ENCODE measurements at regions not wholly inside any gene's neighbourhood (a gene's known extent, or its start where the extent isn't known, plus 50 kb on each side); places are given as distances from the start of the nearest gene placed in this dataset.

DNA sequence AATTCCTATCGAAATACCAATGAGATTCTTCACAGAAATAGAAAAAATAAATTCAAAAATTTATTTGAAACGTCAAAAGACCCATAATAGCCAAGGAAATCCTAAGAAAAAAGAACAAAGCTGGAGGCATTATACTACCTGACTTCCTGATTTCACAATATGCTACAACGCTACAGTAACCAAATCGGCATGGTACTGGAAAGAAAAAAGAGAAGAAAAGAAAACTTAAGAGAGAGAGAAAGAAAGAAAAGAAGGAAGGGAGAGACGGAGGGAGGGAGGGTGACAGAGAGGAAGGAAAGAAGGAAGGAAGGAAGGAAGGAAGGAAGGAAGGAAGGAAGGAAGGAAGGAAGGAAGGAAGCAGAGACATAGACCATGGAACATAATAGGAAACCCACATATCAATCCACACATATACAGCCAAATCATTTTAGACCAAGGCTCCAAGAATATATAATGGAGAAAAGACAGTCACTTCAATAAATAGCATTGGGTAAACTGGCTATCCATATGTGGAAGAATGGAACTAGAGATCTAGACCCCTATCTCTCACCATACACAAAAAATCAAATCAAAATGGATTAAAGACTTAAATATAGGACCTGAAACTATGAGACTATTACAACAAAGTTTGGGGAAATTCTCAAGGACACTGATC, 118.6 kb upstream of the CNTN4 start:
- intact Hi-C loops (cut with DNase I), result no loop called here
- no peak for ATAC-seq (ENCODE audit: poor library complexity)
- DNase-seq, result no peak

DNA sequence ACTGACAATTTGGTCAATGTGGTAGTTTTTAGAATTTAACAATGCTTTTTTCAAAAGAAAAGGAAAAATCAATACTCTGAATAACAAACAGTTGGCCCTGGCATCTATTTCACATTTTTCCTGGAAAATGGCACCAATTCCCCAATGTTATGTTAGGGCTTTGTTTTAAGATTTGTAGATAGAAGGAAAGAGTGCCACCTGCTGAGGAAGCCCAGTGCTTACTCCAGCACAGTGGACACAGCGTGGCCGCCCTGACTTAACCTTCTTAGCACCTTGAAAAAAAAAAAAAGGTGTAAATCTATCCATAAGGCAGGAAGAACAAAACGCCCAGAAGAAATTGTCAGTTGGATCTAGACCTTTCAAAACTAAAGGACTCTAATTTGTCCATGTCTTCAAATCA, 110.7 kb upstream of the CNTN4 start:
- ATAC-seq (ENCODE audit: poor library complexity) (no peak), DNase-seq (no peak)
- intact Hi-C loops (cut with DNase I), result no loop called here

DNA sequence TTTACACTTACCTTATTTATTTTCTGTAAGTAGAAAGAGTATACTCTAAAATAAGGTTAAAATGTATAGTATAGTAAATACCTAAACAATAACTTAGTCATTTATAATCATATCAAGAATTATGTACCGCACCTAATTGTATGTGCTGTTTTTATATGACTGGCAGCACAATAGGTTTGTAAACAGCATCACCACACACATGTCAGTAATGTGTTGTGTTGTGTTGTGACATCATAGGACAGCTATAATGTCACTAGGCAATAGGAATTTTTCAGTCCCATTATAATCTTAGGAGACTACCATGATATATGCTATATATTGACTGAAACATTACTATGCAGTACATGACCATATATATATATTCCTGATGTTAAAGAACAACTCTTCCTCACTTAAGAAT, 99.9 kb upstream of the CNTN4 start:
- intact Hi-C loops (cut with DNase I), result no loop called here
- ATAC-seq (ENCODE audit: poor library complexity) (no peak), DNase-seq (no peak)

DNA sequence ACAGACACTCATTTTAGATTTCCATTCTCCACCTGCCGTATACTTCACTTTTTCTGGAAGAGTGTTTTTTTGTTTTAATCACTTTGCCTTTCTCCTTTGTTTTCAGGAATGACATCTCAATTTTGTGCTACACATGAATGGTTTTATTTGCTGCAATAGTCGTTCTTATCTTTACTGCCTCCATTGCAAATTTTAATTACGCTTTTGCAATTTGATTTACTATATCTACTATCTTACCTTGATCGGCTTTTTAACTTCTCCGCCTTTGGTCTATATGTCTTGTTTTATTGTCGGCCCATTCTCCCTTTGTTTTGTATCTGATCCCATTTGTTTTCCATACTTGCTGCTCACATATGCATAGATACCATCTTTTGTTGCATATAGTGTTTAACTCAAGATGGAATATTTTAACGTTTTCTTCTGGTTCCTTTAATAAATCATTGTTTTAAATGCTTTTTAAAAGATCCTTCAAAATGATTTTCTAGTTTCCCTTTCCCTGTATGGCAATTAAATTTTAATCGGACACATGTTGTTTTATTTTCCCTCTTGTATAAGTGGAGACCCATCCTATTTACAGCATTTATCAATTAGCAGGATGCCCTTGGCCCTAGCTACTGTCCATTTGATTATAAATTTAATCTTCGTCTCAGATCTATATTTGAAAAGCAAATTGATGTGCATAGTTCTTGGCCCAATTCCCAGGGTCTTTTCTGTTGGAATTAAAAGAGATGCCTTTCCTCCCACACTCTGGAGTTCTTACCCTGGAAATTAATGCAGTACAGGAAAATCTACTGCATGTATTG, 97.2 kb upstream of the CNTN4 start:
- no peak for DNase-seq
- intact Hi-C loops (cut with DNase I), result no loop called here
- no peak for ATAC-seq (ENCODE audit: poor library complexity)

DNA sequence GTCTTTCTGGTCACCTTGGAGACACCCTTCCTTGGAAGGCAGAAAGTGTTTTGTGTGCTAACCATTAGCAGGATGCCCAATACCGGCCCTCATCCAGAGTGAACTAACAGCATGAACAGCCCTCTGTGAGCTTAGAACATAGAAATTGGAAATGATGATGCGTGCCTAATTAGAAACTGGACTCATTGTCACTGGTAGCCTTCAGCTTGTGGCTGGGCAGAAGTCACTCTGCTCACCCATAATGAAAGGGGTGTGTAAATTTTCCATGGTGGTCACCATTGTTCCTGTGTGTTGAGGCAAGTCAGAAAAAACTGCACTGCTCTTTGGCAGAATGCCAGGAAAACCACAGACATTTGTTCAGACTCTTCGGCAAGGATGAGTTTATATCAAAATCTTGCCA, 74.7 kb upstream of the CNTN4 start:
- ATAC-seq (ENCODE audit: poor library complexity), result no peak
- no peak for DNase-seq
- intact Hi-C loops (cut with DNase I), result no loop called here

DNA sequence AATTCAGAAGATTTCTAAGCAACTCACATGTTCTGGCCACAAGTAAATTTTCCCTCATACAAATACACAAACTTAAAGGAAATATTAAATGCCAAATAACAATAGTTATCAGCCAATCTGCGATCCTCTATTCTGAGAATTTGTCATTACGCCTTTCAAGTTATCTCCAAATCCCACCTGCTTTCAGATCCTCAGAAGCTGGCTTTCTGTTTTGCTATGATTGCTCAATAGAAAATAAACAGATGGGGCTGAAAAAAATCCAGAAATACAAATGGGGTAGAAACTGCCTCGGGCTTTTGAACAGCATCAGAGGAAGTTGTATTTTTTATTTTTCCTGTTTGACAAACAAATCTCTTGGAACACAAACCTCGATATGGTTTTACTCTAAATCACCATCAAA, 74.0 kb upstream of the CNTN4 start:
- no peak for DNase-seq
- intact Hi-C loops (cut with DNase I), result no loop called here
- no peak for ATAC-seq (ENCODE audit: poor library complexity)

DNA sequence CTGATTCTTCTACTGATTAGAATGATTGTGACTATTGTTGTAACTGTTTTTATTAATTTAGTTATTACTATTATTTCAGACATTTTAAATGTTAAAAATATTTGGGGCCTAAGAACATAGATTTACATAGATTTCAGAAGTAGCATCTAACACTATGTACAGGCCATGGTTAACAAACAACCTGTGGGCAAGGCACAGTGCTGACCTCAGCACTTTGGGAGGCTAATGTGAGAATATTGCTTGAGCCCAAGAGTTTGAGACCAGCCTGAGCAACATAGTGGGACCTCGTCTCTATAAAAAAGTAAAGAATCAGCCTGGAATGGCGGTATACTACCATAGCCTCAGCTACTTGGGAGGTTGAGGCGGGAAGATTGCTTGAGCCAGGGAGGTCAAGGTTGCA, 69.1 kb upstream of the CNTN4 start:
- no peak for ATAC-seq (ENCODE audit: poor library complexity)
- intact Hi-C loops (cut with DNase I), result no loop called here
- DNase-seq, result no peak

DNA sequence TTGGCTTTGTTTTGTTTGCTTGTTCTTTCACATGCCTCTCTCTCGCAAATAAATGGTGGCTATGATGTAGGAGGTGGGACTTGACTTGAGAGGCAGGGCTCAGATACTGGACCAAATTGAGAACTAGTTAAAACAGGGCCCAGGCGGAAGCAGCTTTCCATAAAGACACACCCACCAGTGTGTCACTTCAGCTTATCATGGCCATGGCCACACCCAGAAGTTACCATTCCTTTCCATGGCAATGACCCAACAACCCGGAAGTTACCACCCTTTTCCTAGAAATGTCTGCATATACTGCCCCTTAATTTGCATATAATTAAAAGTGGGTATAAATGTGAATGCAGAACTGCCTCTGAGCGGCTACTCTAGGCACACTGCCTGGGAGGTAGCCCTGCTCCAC, 62.6 kb upstream of the CNTN4 start:
- DNase-seq (no peak), ATAC-seq (ENCODE audit: poor library complexity) (no peak)
- intact Hi-C loops (cut with DNase I), result no loop called here

DNA sequence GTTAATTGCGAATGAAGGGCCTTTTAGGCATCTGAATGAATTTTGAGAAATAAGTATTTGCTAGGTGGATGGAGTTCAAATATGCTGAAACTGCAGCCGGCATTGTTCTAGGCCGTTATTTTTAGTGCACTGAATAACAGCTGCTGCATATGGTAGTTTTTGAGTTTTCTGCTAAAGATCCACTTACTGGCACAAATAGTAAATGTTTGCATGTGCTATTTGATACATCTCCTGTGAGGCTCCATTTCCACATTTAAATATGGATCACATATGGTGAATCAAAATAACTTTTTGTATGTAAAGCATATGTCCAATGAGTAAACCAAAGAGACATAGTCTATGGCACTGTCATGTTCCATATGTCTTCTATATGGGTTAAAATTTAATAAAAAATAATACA, 56.7 kb upstream of the CNTN4 start:
- intact Hi-C loops (cut with DNase I), result no loop called here
- no peak for DNase-seq
- ATAC-seq (ENCODE audit: poor library complexity), result no peak
